ENCODE measurements at regions not wholly inside any gene's neighbourhood (a gene's known extent, or its start where the extent isn't known, plus 50 kb on each side); places are given as distances from the start of the nearest gene placed in this dataset.
A peak's percentile ranks its signal among the peaks of the same experiment; 100 is the strongest.

DNA sequence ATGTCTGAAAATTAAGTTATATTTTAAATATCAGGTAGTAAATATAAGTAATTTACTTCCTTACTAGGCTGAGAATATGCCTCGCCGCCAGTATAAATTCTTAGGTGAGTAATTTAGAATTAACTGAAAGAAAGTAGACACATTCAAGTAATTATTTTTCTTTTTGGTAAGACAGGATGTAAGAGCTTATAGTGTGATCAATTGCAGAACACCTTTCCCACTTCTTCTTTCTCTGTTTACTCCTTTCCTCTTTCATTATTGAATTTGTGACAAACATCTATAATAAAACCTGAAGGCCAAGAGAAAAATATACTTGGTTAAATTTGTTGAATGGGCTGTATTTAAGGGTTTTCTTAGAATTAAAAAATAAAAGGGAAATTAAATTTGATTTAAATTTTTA lies 195.1 kb upstream of the CDKN2B start (continued):
- no peak for TF ChIP-seq FOSL1 (IDR thresholded peaks at IDR 0.05; ENCODE audit: low read depth)
- no peak for TF ChIP-seq MAX (IDR thresholded peaks at IDR 0.05)
- TF ChIP-seq, protein P1, sequence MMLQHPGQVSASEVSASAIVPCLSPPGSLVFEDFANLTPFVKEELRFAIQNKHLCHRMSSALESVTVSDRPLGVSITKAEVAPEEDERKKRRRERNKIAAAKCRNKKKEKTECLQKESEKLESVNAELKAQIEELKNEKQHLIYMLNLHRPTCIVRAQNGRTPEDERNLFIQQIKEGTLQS (IDR thresholded peaks at IDR 0.05) = no peak
- no peak for TF ChIP-seq JUND (IDR thresholded peaks at IDR 0.05)
- TF ChIP-seq ZNF274 (IDR thresholded peaks at IDR 0.05; ENCODE audit: low read depth, low read length) = no peak

DNA sequence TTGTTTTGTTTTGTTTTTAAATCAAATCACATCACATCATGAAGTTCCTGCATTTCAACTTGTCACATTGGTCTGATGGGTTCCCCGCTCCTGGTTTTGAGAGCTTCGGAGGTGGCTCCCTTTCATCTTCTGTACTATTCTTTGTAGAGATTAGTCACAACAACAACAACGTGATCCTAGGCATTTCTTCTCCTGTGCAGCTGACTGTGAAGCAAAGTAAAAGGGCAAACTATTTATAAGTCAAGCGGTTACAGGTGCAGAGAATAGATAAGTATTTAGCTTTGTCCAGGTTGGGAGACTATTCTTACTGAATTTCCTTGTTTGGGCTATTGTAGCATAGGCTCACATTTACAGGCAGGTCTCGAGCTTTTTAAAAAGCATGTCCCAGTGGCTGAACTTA lies 197.7 kb upstream of the CDKN2B start:
- peaks cover 52 to 55% of the 10 kb centered on the region in 2 experiments for H3K4me1 ChIP-seq (ENCODE audit: control insufficient read depth in 1 of 2, insufficient read depth in 2 of 2, low read length in 2 of 2)
- CTCF ChIA-PET = interaction anchor here (1.1 to 1.5 kb wide), 3 partner anchors 33 to 88 kb away, joined by 3 read pairs; no protein-coding TSS in a partner anchor
- H3K27ac ChIP-seq (ENCODE audit: low read depth, low read length) = no peak overlapping the region
- ATAC-seq (0 out of 2 replicates have a peak, but pooled peaks have one; percentile 12), DNase-seq (ENCODE audit: low read depth, low spot score) (no peak)
- H3K9me2 ChIP-seq (ENCODE audit: insufficient read depth) = no peaks in the 10 kb centered on the region
- H3K9me3 ChIP-seq (ENCODE audit: control insufficient read depth in 1 of 2, insufficient read depth in 1 of 2, low read depth in 1 of 2, low read length in 2 of 2) = no peaks in the 10 kb centered on the region
- no peaks in the 10 kb centered on the region for H4K20me1 ChIP-seq (ENCODE audit: insufficient read depth)
- no peaks in the 10 kb centered on the region for H3K79me2 ChIP-seq (ENCODE audit: insufficient read depth, low read length)
- H3K4me3 ChIP-seq (replicated peaks in 1 of 2; ENCODE audit: low read depth in 1 of 2, low read length in 2 of 2) = no peak overlapping the region
- H3K27me3 ChIP-seq (ENCODE audit: insufficient read depth, low read length) = no peaks in the 10 kb centered on the region
- no peak overlapping the region for H2AFZ ChIP-seq (ENCODE audit: low read depth, low read length, poor library complexity, severe bottlenecking)
- no TSS peak for BruUV-seq (replicated peaks)
- H3K4me2 ChIP-seq (ENCODE audit: low read length) = peak overlapping the region; percentile 26
- POLR2A ChIA-PET = interaction anchor here (0.7 to 1.4 kb wide), 2 partner anchors 10 to 48 kb away, joined by 3 read pairs; no protein-coding TSS in a partner anchor
- intact Hi-C loops (cut with micrococcal nuclease) = no loop called here
- TF ChIP-seq POLR2AphosphoS5 (IDR thresholded peaks at IDR 0.05; ENCODE audit: low read depth, low read length) (no peak), EGR1 (IDR thresholded peaks at IDR 0.05; ENCODE audit: low read depth) (no peak), CEBPB (IDR thresholded peaks at IDR 0.05; ENCODE audit: low read depth) (no peak), ZFX (IDR thresholded peaks at IDR 0.05) (no peak), TCF7L2 (IDR thresholded peaks at IDR 0.05; ENCODE audit: borderline replicate concordance, extremely low read depth, insufficient read depth, insufficient read length) (peak; percentile 89), SRF (IDR thresholded peaks at IDR 0.05; ENCODE audit: low read depth) (no peak), CBX3 (IDR thresholded peaks at IDR 0.05; ENCODE audit: low read depth) (no peak), EZH2 (IDR thresholded peaks at IDR 0.05) (no peak), SP1 (IDR thresholded peaks at IDR 0.05; ENCODE audit: low read depth) (peak; percentile 25; the same call in 1 of the 2 replicates), SIN3A (IDR thresholded peaks at IDR 0.05; ENCODE audit: low read depth) (no peak)
- TF ChIP-seq, protein P1 (IDR thresholded peaks at IDR 0.05) = no peak
- no peaks in the 10 kb centered on the region for H3K36me3 ChIP-seq (ENCODE audit: control insufficient read depth in 1 of 2, insufficient read depth in 2 of 2, low read length in 2 of 2)
- H3K9ac ChIP-seq (ENCODE audit: low read length) = no peak overlapping the region
- RAD21 ChIA-PET (ENCODE audit: low non-redundant PET in 1 of 2, low total read pairs in 2 of 2, uncharacterized antibody in 2 of 2, unreplicated experiment in 2 of 2) = no interaction called here
